Activated CD8-positive, alpha-beta T cell treated with anti-CD3 and anti-CD28 coated beads for 36 hours (primary cell): ENCODE measurements at regions not wholly inside any gene's neighbourhood (a gene's known extent, or its start where the extent isn't known, plus 50 kb on each side); places are given as distances from the start of the nearest gene placed in this dataset.

Experiments used
- ATAC-seq: fragments of 200-7000 bp; cut with Tn5 transposase; one replicate; pipeline ENCODE4 v1.10.0; 2021; ENCODE audit warnings: mild to moderate bottlenecking, moderate library complexity
- CTCF ChIA-PET: fragments of 350-600 bp; sonication (Branson Sonifier 250); formaldehyde crosslinking; loops from one replicate; lab custom pipeline; 2021; ENCODE audit warnings: antibody characterized with exemption; lab: Charles Lee
- POLR2A ChIA-PET: fragments of 350-600 bp; sonication (Branson Sonifier 250); formaldehyde crosslinking; loops from one replicate; lab custom pipeline; 2021; ENCODE audit warnings: antibody characterized with exemption; lab: Charles Lee
- DNase-seq: peaks from one replicate; pipeline ENCODE4 v3.0.0-alpha.2; 2020
- H3K27ac Mint-ChIP-seq: one replicate; pipeline ENCODE4 v1.8.0; 2021; ENCODE audit warnings: mild to moderate bottlenecking, mixed read lengths
- H3K27me3 Mint-ChIP-seq: one replicate; pipeline ENCODE4 v1.8.0; 2021; ENCODE audit warnings: mixed read lengths
- H3K36me3 Mint-ChIP-seq: one replicate; pipeline ENCODE4 v1.8.0; 2021; ENCODE audit warnings: low read depth, mixed read lengths
- H3K4me1 Mint-ChIP-seq: one replicate; pipeline ENCODE4 v1.8.0; 2021; ENCODE audit warnings: low read depth, mixed read lengths
- H3K4me3 Mint-ChIP-seq: one replicate; pipeline ENCODE4 v1.8.0; 2021; ENCODE audit warnings: mild to moderate bottlenecking, moderate library complexity, mixed read lengths
- H3K9me3 Mint-ChIP-seq: one replicate; pipeline ENCODE4 v1.8.0; 2021; ENCODE audit warnings: mixed read lengths
- intact Hi-C: fragments of 100-400 bp; cut with micrococcal nuclease; formaldehyde crosslinking; loops from one replicate; pipeline ENCODE4 v1.10.0; 2022
- TF ChIP-seq, protein P1 (sequence below): fragments of 200-600 bp; IDR thresholded peaks from one replicate; pipeline ENCODE4 v1.8.0; 2022; ENCODE audit warnings: antibody characterized with exemption, mild to moderate bottlenecking

DNA sequence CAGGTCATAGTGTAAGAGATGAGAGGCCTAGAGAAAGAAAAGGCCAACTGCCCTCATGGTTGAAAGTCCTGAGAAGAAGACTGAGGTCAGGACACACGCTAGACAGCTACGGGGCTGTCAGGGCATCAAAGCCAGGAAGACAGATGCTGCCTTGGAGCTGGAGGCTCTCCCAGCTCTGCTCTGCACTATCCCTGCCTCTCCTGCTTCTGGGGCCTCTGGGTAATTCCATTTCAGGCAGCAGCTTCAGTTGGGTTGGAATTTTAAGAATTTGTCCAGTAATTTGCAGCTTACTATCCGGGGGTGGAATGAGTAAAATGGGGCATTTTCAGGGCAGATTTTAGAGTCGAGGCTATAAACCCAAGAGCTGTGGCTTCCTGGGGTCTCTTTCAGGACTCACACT, 76.2 kb upstream of the CTAGE1 start:
- POLR2A ChIA-PET = interaction anchor here (1.5 kb wide), 1 partner anchor 19 kb away, joined by 3 read pairs; no protein-coding TSS in a partner anchor
- H3K9me3 Mint-ChIP-seq = peaks cover 3% of the 10 kb centered on the region
- no peak for ATAC-seq
- no peaks in the 10 kb centered on the region for H3K4me1 Mint-ChIP-seq
- no peak overlapping the region for H3K27ac Mint-ChIP-seq
- DNase-seq = no peak
- intact Hi-C loops = no loop called here
- H3K27me3 Mint-ChIP-seq = peaks cover 3% of the 10 kb centered on the region
- no peaks in the 10 kb centered on the region for H3K36me3 Mint-ChIP-seq
- TF ChIP-seq, protein P1, sequence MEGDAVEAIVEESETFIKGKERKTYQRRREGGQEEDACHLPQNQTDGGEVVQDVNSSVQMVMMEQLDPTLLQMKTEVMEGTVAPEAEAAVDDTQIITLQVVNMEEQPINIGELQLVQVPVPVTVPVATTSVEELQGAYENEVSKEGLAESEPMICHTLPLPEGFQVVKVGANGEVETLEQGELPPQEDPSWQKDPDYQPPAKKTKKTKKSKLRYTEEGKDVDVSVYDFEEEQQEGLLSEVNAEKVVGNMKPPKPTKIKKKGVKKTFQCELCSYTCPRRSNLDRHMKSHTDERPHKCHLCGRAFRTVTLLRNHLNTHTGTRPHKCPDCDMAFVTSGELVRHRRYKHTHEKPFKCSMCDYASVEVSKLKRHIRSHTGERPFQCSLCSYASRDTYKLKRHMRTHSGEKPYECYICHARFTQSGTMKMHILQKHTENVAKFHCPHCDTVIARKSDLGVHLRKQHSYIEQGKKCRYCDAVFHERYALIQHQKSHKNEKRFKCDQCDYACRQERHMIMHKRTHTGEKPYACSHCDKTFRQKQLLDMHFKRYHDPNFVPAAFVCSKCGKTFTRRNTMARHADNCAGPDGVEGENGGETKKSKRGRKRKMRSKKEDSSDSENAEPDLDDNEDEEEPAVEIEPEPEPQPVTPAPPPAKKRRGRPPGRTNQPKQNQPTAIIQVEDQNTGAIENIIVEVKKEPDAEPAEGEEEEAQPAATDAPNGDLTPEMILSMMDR = no peak
- CTCF ChIA-PET = no interaction called here
- no peak overlapping the region for H3K4me3 Mint-ChIP-seq

DNA sequence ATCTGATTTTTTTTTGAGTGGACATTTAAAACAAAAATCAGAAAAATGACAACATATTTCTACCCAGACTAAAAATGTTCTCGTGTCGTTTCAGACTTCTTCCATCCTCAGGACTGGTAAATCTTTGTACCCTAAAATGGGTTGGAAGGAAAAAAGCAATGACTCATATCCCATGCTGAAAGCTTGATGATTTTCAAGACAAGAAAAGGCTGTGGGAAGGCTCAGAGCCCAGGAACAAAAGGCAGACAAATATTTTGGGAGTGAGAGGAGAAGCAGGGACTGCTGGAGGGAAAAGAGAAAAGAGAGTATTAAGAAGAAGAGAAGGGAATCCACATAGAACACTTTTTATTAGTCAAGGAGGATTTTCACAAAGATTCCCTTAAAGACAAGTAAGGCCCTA, 77.1 kb upstream of the CTAGE1 start:
- TF ChIP-seq, protein P1 = no peak
- ChIA-PET CTCF (no interaction called here), POLR2A (interaction anchor here (1.5 kb wide), 1 partner anchor 20 kb away, joined by 3 read pairs; no protein-coding TSS in a partner anchor)
- ATAC-seq = no peak
- Mint-ChIP-seq H3K36me3 (no peaks in the 10 kb centered on the region), H3K4me1 (no peaks in the 10 kb centered on the region), H3K9me3 (peaks cover 3% of the 10 kb centered on the region), H3K4me3 (no peak overlapping the region), H3K27me3 (peaks cover 3% of the 10 kb centered on the region), H3K27ac (no peak overlapping the region)
- DNase-seq = no peak
- intact Hi-C loops = no loop called here

DNA sequence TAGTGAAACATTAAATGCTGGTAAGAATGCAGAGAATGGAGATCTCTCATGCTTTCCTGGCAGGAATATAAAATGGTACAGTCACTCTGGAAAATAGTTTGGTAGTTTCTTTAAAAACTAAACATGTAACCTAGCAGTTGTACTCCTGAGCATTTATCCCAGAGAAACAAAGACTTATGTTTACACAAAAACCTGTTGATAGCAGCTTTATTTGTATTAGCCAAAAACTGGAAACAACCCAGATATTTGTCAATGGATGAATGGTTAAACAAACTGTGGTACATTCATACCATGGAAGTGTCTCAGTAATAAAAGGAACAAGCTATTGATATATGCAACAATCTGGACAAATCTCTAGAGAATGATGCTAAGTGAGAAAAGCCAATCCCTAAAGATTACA, 81.7 kb upstream of the CTAGE1 start:
- POLR2A ChIA-PET = no interaction called here
- no peaks in the 10 kb centered on the region for H3K4me1 Mint-ChIP-seq
- TF ChIP-seq, protein P1 = no peak
- H3K36me3 Mint-ChIP-seq = no peaks in the 10 kb centered on the region
- peaks cover 3% of the 10 kb centered on the region for H3K27me3 Mint-ChIP-seq
- intact Hi-C loops = no loop called here
- CTCF ChIA-PET = interaction anchor here (0.6 to 1.1 kb wide), 3 partner anchors 13 to 674 kb away, joined by 3 read pairs; no protein-coding TSS in a partner anchor
- no peak overlapping the region for H3K4me3 Mint-ChIP-seq
- ATAC-seq (no peak), DNase-seq (no peak)
- H3K9me3 Mint-ChIP-seq = peaks cover 3% of the 10 kb centered on the region
- H3K27ac Mint-ChIP-seq = no peak overlapping the region

DNA sequence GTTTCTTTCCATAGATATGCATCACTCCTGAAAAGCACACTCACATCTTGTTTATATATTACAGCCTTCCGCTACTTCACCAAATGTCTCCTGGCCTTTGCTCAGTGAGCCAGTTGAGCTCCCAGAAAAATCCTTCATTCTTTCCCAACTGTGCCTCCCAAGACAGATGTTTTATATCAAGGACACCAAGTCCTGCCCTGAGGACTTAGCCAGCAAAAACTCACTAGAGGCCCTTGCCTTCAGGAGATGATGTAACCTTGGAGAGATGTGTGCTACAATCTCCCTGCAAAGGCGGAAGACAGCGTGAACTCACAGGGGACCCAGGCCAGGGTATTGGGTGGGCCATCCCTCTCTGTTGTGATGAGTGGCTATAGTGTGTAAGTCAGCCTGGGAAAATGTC, 86.1 kb upstream of the CTAGE1 start:
- H3K9me3 Mint-ChIP-seq = no peaks in the 10 kb centered on the region
- CTCF ChIA-PET = no interaction called here
- H3K36me3 Mint-ChIP-seq = no peaks in the 10 kb centered on the region
- no peaks in the 10 kb centered on the region for H3K27me3 Mint-ChIP-seq
- intact Hi-C loops = no loop called here
- no peaks in the 10 kb centered on the region for H3K4me1 Mint-ChIP-seq
- H3K4me3 Mint-ChIP-seq = no peak overlapping the region
- POLR2A ChIA-PET = no interaction called here
- no peak for ATAC-seq
- H3K27ac Mint-ChIP-seq = no peak overlapping the region
- TF ChIP-seq, protein P1 = no peak
- DNase-seq = no peak

DNA sequence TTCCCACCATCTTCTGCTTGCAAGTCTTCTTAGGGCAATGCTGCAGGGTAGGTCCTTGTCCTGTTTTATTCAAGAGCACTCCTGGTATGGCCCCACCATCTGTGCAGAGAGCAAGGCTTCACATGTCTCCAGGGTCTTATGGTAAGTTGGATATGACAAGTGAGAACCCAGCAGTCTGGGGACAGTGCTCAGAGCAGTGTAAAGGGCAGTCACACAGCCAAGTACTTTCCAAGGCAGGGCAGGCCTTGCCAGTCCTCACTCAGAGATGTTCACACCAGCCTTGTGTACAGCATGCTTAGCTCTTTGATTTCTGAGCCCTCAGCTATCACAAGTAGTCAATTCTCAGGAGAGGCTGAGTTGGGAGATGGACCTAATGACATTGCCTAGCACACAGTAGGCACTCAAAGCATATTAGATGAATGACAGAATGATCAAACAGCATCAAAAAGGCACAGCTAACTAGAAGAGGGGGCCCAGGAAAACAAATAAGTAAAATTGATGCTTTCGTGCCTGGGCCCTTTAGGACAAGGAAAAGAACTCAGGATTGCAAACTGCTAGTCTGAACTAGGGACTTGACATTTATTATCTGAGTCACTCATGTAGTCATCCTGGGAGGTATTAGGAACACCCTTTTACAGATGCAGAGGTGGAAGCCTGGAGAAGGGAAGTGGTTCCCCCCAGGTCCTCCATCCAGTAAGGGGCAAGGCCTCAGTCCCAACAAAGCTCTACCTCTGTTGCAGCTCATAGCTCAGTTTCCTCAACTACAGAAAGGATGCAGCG, 86.7 kb upstream of the CTAGE1 start:
- Mint-ChIP-seq H3K9me3 (no peaks in the 10 kb centered on the region), H3K27me3 (no peaks in the 10 kb centered on the region), H3K27ac (no peak overlapping the region), H3K36me3 (no peaks in the 10 kb centered on the region), H3K4me1 (no peaks in the 10 kb centered on the region), H3K4me3 (no peak overlapping the region)
- ChIA-PET POLR2A (no interaction called here), CTCF (no interaction called here)
- DNase-seq (no peak), ATAC-seq (no peak)
- TF ChIP-seq, protein P1 = no peak
- intact Hi-C loops = no loop called here
